Breast epithelium (tissue), 3 donors: ENCODE measurements at regions not wholly inside any gene's neighbourhood (a gene's known extent, or its start where the extent isn't known, plus 50 kb on each side); places are given as distances from the start of the nearest gene placed in this dataset.

Source experiments
- POLR2A ChIP-seq: fragments of 450-650 bp; IDR thresholded peaks from one replicate; pipeline ENCODE4 v1.6.1; 2016; ENCODE audit warnings: antibody characterized with exemption, mild to moderate bottlenecking, moderate library complexity
- POLR2AphosphoS5 ChIP-seq, 3 donors: sonication (generic); formaldehyde crosslinking; IDR thresholded peaks; one replicate each; pipeline ENCODE4 v1.6.1; 2017; ENCODE audit warnings: antibody characterized with exemption in 3 of 3
- TF ChIP-seq, protein P1 (sequence below), 3 donors: fragments of 450-650 bp; IDR thresholded peaks; one replicate each; pipeline ENCODE4 v1.5.1; 2016 to 2017; ENCODE audit warnings: antibody characterized with exemption in 3 of 3, mild to moderate bottlenecking in 3 of 3, moderate library complexity in 3 of 3

DNA sequence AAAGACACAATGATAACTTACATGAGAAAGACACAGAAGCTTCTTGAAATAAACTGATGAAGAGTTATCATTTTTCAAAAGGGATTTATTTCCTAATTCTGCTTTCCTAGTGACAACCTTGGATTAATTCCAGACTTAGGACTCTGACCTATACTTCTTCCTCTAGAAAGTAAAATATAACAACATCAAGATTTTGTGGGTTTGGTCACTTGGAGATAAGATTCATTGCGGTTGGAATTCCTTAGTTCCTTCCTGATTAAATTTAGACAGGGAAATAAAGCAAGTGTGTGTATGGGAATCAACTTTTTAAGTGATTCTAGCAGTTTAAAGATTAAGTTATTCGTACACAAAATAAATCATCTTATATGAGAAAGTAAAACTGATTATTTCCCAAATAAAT lies 208.4 kb upstream of the CCDC150 start:
- TF ChIP-seq POLR2AphosphoS5 (IDR thresholded peaks at IDR 0.05) (no peak), POLR2A (no peak)
- TF ChIP-seq, protein P1, sequence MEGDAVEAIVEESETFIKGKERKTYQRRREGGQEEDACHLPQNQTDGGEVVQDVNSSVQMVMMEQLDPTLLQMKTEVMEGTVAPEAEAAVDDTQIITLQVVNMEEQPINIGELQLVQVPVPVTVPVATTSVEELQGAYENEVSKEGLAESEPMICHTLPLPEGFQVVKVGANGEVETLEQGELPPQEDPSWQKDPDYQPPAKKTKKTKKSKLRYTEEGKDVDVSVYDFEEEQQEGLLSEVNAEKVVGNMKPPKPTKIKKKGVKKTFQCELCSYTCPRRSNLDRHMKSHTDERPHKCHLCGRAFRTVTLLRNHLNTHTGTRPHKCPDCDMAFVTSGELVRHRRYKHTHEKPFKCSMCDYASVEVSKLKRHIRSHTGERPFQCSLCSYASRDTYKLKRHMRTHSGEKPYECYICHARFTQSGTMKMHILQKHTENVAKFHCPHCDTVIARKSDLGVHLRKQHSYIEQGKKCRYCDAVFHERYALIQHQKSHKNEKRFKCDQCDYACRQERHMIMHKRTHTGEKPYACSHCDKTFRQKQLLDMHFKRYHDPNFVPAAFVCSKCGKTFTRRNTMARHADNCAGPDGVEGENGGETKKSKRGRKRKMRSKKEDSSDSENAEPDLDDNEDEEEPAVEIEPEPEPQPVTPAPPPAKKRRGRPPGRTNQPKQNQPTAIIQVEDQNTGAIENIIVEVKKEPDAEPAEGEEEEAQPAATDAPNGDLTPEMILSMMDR (IDR thresholded peaks at IDR 0.05): no peak
